ENCODE measurements at regions not wholly inside any gene's neighbourhood (a gene's known extent, or its start where the extent isn't known, plus 50 kb on each side); places are given as distances from the start of the nearest gene placed in this dataset.

DNA sequence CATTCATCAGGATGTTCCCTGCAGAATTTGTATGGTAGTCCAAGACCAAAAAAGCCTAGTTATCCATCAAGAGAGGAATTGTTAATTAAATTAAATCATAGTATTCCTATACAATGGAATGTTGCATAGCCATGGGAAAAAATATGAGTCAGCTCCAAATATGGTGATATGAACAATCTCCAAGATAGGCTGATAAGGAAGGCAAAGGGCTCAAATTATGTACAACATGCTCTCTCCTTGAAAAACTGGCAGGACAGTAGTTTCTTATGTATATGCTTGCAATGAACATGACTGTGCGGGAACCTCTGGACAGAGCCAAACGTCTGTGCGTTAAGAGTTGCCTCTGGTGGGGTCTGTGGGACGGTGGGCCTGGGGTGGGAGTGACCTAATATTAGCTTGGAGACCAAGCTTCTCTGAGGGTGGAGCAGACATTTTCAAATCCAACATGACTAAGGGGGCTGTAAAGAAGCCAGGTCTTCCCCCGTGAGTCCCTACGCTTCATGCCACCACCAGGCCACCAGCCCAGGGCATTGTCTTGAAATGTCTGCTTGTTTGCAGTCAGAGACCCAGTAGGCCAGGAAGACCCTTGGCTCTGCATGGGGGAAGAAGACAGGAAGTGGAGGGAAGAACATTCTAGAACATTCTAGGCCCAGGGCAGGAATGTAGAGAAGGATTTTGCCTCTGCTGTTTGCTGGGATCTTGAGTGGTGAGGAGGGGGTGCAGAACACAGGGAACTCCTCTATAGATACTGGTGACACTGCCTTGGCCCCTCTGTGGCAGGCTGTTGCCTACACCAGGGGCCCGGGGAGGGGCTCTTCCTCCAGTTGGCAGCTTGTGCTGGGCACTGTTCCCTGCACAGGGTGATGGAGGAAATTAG lies 244.0 kb upstream of the HS6ST1 start:
- no peaks in the 10 kb centered on the region for H3F3A ChIP-seq (ENCODE audit: low read length, unreplicated experiment)
- TF ChIP-seq, protein P1, sequence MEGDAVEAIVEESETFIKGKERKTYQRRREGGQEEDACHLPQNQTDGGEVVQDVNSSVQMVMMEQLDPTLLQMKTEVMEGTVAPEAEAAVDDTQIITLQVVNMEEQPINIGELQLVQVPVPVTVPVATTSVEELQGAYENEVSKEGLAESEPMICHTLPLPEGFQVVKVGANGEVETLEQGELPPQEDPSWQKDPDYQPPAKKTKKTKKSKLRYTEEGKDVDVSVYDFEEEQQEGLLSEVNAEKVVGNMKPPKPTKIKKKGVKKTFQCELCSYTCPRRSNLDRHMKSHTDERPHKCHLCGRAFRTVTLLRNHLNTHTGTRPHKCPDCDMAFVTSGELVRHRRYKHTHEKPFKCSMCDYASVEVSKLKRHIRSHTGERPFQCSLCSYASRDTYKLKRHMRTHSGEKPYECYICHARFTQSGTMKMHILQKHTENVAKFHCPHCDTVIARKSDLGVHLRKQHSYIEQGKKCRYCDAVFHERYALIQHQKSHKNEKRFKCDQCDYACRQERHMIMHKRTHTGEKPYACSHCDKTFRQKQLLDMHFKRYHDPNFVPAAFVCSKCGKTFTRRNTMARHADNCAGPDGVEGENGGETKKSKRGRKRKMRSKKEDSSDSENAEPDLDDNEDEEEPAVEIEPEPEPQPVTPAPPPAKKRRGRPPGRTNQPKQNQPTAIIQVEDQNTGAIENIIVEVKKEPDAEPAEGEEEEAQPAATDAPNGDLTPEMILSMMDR (conservative IDR thresholded peaks at IDR 0.05; ENCODE audit: low read depth, low read length): no peak
- TF ChIP-seq EZH2phosphoT487 (IDR thresholded peaks at IDR 0.05; ENCODE audit: borderline replicate concordance, low read length) (no peak), EZH2 (IDR thresholded peaks at IDR 0.05; ENCODE audit: low read length, unreplicated experiment) (no peak)
- H3K36me3 ChIP-seq (ENCODE audit: low read depth, low read length): no peaks in the 10 kb centered on the region
- H3K27ac ChIP-seq (ENCODE audit: low read length): no peak overlapping the region
- no peaks in the 10 kb centered on the region for H3K9me2 ChIP-seq (replicated peaks; ENCODE audit: low read length)
- CTCF ChIA-PET: no interaction called here
- H2AFZ ChIP-seq (ENCODE audit: low read length): no peak overlapping the region
- H3K4me3 ChIP-seq (ENCODE audit: low read length): no peak overlapping the region
- no peaks in the 10 kb centered on the region for H3K79me2 ChIP-seq (ENCODE audit: low read length)
- H3K4me2 ChIP-seq (ENCODE audit: low read length): no peak overlapping the region
- peaks cover 43% of the 10 kb centered on the region for H3K27me3 ChIP-seq (ENCODE audit: low read length)
- ATAC-seq (no peak), DNase-seq (no peak)
- POLR2A ChIA-PET (ENCODE audit: unreplicated experiment): no interaction called here
- H3K4me1 ChIP-seq (ENCODE audit: insufficient read depth, low read length): no peaks in the 10 kb centered on the region
- no TSS peak for BruUV-seq (replicated peaks)
- intact Hi-C loops (cut with micrococcal nuclease): no loop called here
- no peaks in the 10 kb centered on the region for H4K20me1 ChIP-seq (ENCODE audit: low read length)
- no peaks in the 10 kb centered on the region for H3K9me3 ChIP-seq (ENCODE audit: low read length)
- no peak overlapping the region for H3K9ac ChIP-seq (ENCODE audit: low read length)

GRCh38 chr2:128563348-128563687 lies 244.7 kb upstream of the HS6ST1 start:
- H3K9me3 ChIP-seq (ENCODE audit: low read length): no peaks in the 10 kb centered on the region
- TF ChIP-seq EZH2 (IDR thresholded peaks at IDR 0.05; ENCODE audit: low read length, unreplicated experiment) (no peak), EZH2phosphoT487 (IDR thresholded peaks at IDR 0.05; ENCODE audit: borderline replicate concordance, low read length) (no peak)
- TF ChIP-seq, protein P1 (conservative IDR thresholded peaks at IDR 0.05; ENCODE audit: low read depth, low read length): no peak
- no peak overlapping the region for H3K9ac ChIP-seq (ENCODE audit: low read length)
- H3K9me2 ChIP-seq (replicated peaks; ENCODE audit: low read length): no peaks in the 10 kb centered on the region
- no peak for DNase-seq
- POLR2A ChIA-PET (ENCODE audit: unreplicated experiment): no interaction called here
- H3K27ac ChIP-seq (ENCODE audit: low read length): no peak overlapping the region
- no peaks in the 10 kb centered on the region for H3K4me1 ChIP-seq (ENCODE audit: insufficient read depth, low read length)
- intact Hi-C loops (cut with micrococcal nuclease): no loop called here
- no peak overlapping the region for H3K4me3 ChIP-seq (ENCODE audit: low read length)
- H3K79me2 ChIP-seq (ENCODE audit: low read length): no peaks in the 10 kb centered on the region
- H3K4me2 ChIP-seq (ENCODE audit: low read length): no peak overlapping the region
- no peak for ATAC-seq
- peaks cover 37% of the 10 kb centered on the region for H3K27me3 ChIP-seq (ENCODE audit: low read length)
- H2AFZ ChIP-seq (ENCODE audit: low read length): no peak overlapping the region
- no peaks in the 10 kb centered on the region for H4K20me1 ChIP-seq (ENCODE audit: low read length)
- BruUV-seq (replicated peaks): no TSS peak
- H3K36me3 ChIP-seq (ENCODE audit: low read depth, low read length): no peaks in the 10 kb centered on the region
- H3F3A ChIP-seq (ENCODE audit: low read length, unreplicated experiment): no peaks in the 10 kb centered on the region
- CTCF ChIA-PET: no interaction called here

DNA sequence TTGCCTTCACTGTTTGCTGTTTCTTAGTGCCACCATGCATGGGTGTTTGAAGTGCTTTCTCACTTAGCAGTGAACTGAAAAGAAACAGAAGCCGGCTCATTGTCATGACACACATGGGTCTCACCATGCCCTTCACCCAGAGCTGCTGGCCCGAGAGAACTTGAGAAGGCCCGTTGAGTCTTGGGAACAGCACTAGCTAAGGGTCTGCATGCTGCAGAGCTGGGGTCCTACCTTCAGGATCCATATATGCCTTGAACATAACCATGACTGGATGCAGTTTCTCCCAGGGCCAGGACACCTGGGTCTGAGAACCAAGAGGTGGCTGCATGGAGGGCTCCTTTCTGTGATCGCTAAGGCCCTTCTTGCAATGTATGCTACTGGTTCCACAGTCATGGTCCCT lies 245.5 kb upstream of the HS6ST1 start:
- Histone ChIP-seq H3K27ac (ENCODE audit: low read length) (no peak overlapping the region), H3K9me3 (ENCODE audit: low read length) (no peaks in the 10 kb centered on the region), H3K9ac (ENCODE audit: low read length) (no peak overlapping the region), H3K4me2 (ENCODE audit: low read length) (no peak overlapping the region), H3K9me2 (replicated peaks; ENCODE audit: low read length) (no peaks in the 10 kb centered on the region), H2AFZ (ENCODE audit: low read length) (no peak overlapping the region), H3K79me2 (ENCODE audit: low read length) (no peaks in the 10 kb centered on the region), H3K27me3 (ENCODE audit: low read length) (peaks cover 33% of the 10 kb centered on the region), H3K4me3 (ENCODE audit: low read length) (no peak overlapping the region), H3K36me3 (ENCODE audit: low read depth, low read length) (no peaks in the 10 kb centered on the region), H4K20me1 (ENCODE audit: low read length) (no peaks in the 10 kb centered on the region), H3K4me1 (ENCODE audit: insufficient read depth, low read length) (no peaks in the 10 kb centered on the region), H3F3A (ENCODE audit: low read length, unreplicated experiment) (no peaks in the 10 kb centered on the region)
- ChIA-PET POLR2A (ENCODE audit: unreplicated experiment) (no interaction called here), CTCF (no interaction called here)
- ATAC-seq: no peak
- intact Hi-C loops (cut with micrococcal nuclease): no loop called here
- no peak for DNase-seq
- TF ChIP-seq, protein P1 (conservative IDR thresholded peaks at IDR 0.05; ENCODE audit: low read depth, low read length): no peak
- no peak for TF ChIP-seq EZH2 (IDR thresholded peaks at IDR 0.05; ENCODE audit: low read length, unreplicated experiment)
- TF ChIP-seq EZH2phosphoT487 (IDR thresholded peaks at IDR 0.05; ENCODE audit: borderline replicate concordance, low read length): no peak
- no TSS peak for BruUV-seq (replicated peaks)
